Embryonic facial prominence (tissue), 1 donor: ENCODE measurements at regions not wholly inside any gene's neighbourhood (a gene's known extent, or its start where the extent isn't known, plus 50 kb on each side); places are given as distances from the start of the nearest gene placed in this dataset.
"Not testable (repeated sequence)": the region's sequence is repeated elsewhere in the genome, so short reads cannot be mapped to it uniquely, and the experiment has no call there.

Experiments used
- DNase-seq: peaks from one replicate; pipeline ENCODE4 v3.0.0-alpha.2; 2016; ENCODE audit errors: extremely low spot score

GRCh38 chr12:86435053-86435452 lies 178.9 kb upstream of the MGAT4C start:
- DNase-seq, result no peak

GRCh38 chr12:86429824-86430223 lies 173.6 kb upstream of the MGAT4C start:
- DNase-seq, result no peak

- DNase-seq, result no peak
These were observed 165.1 kb upstream of the MGAT4C start for GRCh38 chr12:86421333-86421732.

GRCh38 chr12:86414201-86414600 lies 158.0 kb upstream of the MGAT4C start:
- DNase-seq, result no peak

GRCh38 chr12:86411710-86412109 lies 155.5 kb upstream of the MGAT4C start:
- DNase-seq, result no peak

GRCh38 chr12:86407620-86408208 lies 151.5 kb upstream of the MGAT4C start:
- DNase-seq, result no peak

GRCh38 chr12:86389949-86390348 lies 133.8 kb upstream of the MGAT4C start:
- DNase-seq, result no peak

- no peak for DNase-seq
These were observed 131.5 kb upstream of the MGAT4C start for GRCh38 chr12:86387591-86388145.

- not testable (repeated sequence) for DNase-seq
These were observed 127.6 kb upstream of the MGAT4C start for GRCh38 chr12:86383759-86384158.

- DNase-seq, result no peak
These were observed 123.1 kb upstream of the MGAT4C start for GRCh38 chr12:86379337-86379736.

GRCh38 chr12:86376052-86376451 lies 119.9 kb upstream of the MGAT4C start:
- no peak for DNase-seq

GRCh38 chr12:86373813-86374212 lies 117.6 kb upstream of the MGAT4C start:
- no peak for DNase-seq

- DNase-seq, result no peak
These were observed 110.9 kb upstream of the MGAT4C start for GRCh38 chr12:86367137-86367536.

- no peak for DNase-seq
These were observed 93.0 kb upstream of the MGAT4C start for GRCh38 chr12:86349196-86349595.

- DNase-seq, result no peak
These were observed 77.8 kb upstream of the MGAT4C start for GRCh38 chr12:86333955-86334522.

- no peak for DNase-seq
These were observed 75.3 kb upstream of the MGAT4C start for GRCh38 chr12:86331457-86331856.

- no peak for DNase-seq
These were observed 74.8 kb upstream of the MGAT4C start for GRCh38 chr12:86331012-86331411.

- DNase-seq, result no peak
These were observed 56.0 kb upstream of the MGAT4C start for GRCh38 chr12:86312232-86312631.
